Neural crest cell (in vitro differentiated cells): ENCODE measurements at regions not wholly inside any gene's neighbourhood (a gene's known extent, or its start where the extent isn't known, plus 50 kb on each side); places are given as distances from the start of the nearest gene placed in this dataset.

ENCODE experiments used
- DNase-seq: peaks from one replicate; pipeline ENCODE4 v3.0.0; 2021; ENCODE audit warnings: low read depth, mixed read lengths, low spot score
- H3K27ac Mint-ChIP-seq: one replicate; pipeline ENCODE4 v1.8.0; 2021; ENCODE audit warnings: mild to moderate bottlenecking, mixed read lengths; ENCODE audit not compliant: unreplicated experiment
- H3K27me3 Mint-ChIP-seq: 2 replicates; pipeline ENCODE4 v1.8.0; 2021; ENCODE audit warnings: low read depth, mild to moderate bottlenecking, mixed read lengths
- H3K36me3 Mint-ChIP-seq: 2 replicates; pipeline ENCODE4 v1.8.0; 2021; ENCODE audit warnings: low read depth, mild to moderate bottlenecking, mixed read lengths
- H3K4me1 Mint-ChIP-seq: 2 replicates; pipeline ENCODE4 v1.8.0; 2021; ENCODE audit warnings: mixed read lengths
- H3K4me3 Mint-ChIP-seq: one replicate; pipeline ENCODE4 v1.8.0; 2021; ENCODE audit warnings: mild to moderate bottlenecking, mixed read lengths
- H3K9me3 Mint-ChIP-seq: 2 replicates; pipeline ENCODE4 v1.8.0; 2021; ENCODE audit warnings: mixed read lengths
- CTCF ChIP-seq: fragments of 200-600 bp; sonication (generic); conservative IDR thresholded peaks from 2 replicates; pipeline ENCODE4 v1.5.0; 2021; ENCODE audit warnings: antibody characterized with exemption, mild to moderate bottlenecking

GRCh38 chr4:163955288-163955687 lies 460.8 kb downstream of the TMA16 start:
- Mint-ChIP-seq H3K27ac (peak overlapping the region; percentile 13), H3K27me3 (no peaks in the 10 kb centered on the region), H3K4me3 (no peak overlapping the region), H3K4me1 (no peaks in the 10 kb centered on the region), H3K9me3 (peaks cover 4% of the 10 kb centered on the region), H3K36me3 (no peaks in the 10 kb centered on the region)
- no peak for TF ChIP-seq CTCF
- DNase-seq: no peak

DNA sequence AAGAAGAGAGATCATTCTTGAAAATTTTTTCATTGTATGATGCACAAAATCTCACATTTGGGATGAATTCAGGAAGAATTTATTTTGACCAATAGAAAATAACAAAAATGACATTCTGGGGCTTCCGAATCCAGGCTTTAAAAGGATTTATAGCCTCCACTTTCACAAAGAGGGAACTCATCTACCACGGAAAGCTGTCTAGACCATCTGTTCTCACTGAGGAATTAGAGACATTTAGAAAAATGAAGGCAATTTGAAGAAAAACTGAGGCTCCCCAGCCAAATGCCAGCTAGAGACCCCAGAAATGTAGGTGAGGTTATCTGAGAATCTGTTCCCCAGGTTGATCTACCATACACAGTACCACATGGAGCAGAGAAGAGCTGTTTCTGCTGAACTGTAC lies 464.3 kb downstream of the TMA16 start:
- no peaks in the 10 kb centered on the region for H3K27me3 Mint-ChIP-seq
- no peak overlapping the region for H3K27ac Mint-ChIP-seq
- no peak for DNase-seq
- H3K4me3 Mint-ChIP-seq: no peak overlapping the region
- no peak for TF ChIP-seq CTCF
- peaks cover 3% of the 10 kb centered on the region for H3K9me3 Mint-ChIP-seq
- H3K36me3 Mint-ChIP-seq: no peaks in the 10 kb centered on the region
- no peaks in the 10 kb centered on the region for H3K4me1 Mint-ChIP-seq

- Mint-ChIP-seq H3K4me1 (no peaks in the 10 kb centered on the region), H3K27me3 (no peaks in the 10 kb centered on the region), H3K4me3 (no peak overlapping the region), H3K27ac (no peak overlapping the region), H3K36me3 (no peaks in the 10 kb centered on the region), H3K9me3 (peaks cover 3% of the 10 kb centered on the region)
- DNase-seq: no peak
- TF ChIP-seq CTCF: no peak
Observed at GRCh38 chr4:163959932-163960331, 465.4 kb downstream of the TMA16 start.

DNA sequence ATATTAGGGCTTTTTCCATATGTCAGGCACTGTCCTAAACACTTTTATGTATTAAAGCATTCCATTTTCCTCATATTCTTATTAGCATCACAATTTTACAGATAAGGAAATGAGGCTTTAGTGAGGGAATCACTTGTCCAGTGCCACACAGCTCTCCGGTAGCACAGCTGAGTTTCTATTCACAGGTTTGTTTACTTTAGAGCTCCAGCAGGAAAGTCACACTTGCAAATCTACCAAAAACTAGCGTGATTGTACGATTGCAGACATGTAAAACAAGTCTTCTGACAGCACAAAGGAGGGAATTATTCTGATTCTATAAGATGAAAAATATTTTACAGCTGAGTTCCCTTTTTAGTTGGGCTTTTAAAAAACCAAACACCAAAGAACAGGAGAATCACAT lies 472.1 kb downstream of the TMA16 start:
- no peak overlapping the region for H3K4me3 Mint-ChIP-seq
- H3K4me1 Mint-ChIP-seq: no peaks in the 10 kb centered on the region
- no peak for TF ChIP-seq CTCF
- H3K27me3 Mint-ChIP-seq: no peaks in the 10 kb centered on the region
- DNase-seq: no peak
- H3K36me3 Mint-ChIP-seq: no peaks in the 10 kb centered on the region
- no peak overlapping the region for H3K27ac Mint-ChIP-seq
- no peaks in the 10 kb centered on the region for H3K9me3 Mint-ChIP-seq

DNA sequence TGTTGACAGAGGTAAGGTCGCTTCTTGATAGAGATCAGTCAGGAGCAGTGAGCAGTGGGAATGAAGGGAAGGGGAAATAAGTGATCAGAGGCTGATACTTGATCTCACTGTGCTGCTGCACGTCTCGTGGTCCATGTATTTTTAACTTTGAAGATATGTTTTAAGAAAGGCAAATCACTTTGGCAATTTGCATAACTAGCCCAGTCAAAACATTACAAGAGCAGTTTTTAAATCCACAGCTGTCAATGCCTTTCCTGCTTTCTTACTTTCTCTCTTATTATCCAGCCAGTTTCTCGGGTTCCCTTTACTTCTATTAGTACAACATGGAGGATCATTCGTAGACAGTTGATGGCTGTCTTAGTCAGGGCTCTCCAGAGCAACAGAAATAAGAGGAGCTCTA lies 472.8 kb downstream of the TMA16 start:
- H3K9me3 Mint-ChIP-seq: no peaks in the 10 kb centered on the region
- H3K4me1 Mint-ChIP-seq: no peaks in the 10 kb centered on the region
- no peaks in the 10 kb centered on the region for H3K36me3 Mint-ChIP-seq
- no peak overlapping the region for H3K4me3 Mint-ChIP-seq
- no peak for DNase-seq
- peak overlapping the region; percentile 77 for H3K27ac Mint-ChIP-seq
- H3K27me3 Mint-ChIP-seq: no peaks in the 10 kb centered on the region
- no peak for TF ChIP-seq CTCF

GRCh38 chr4:163967710-163968109 lies 473.2 kb downstream of the TMA16 start:
- Mint-ChIP-seq H3K27ac (no peak overlapping the region), H3K4me3 (no peak overlapping the region)

More at GRCh38 chr4:163967710-163968109, 473.2 kb downstream of the TMA16 start:
- no peak for DNase-seq
- H3K4me1 Mint-ChIP-seq: no peaks in the 10 kb centered on the region
- no peaks in the 10 kb centered on the region for H3K9me3 Mint-ChIP-seq
- no peaks in the 10 kb centered on the region for H3K36me3 Mint-ChIP-seq
- TF ChIP-seq CTCF: no peak
- H3K27me3 Mint-ChIP-seq: no peaks in the 10 kb centered on the region
